HepG2 (cell line): ENCODE measurements at regions not wholly inside any gene's neighbourhood (a gene's known extent, or its start where the extent isn't known, plus 50 kb on each side); places are given as distances from the start of the nearest gene placed in this dataset.

Experiments used
- ATAC-seq: fragments of 200-7000 bp; cut with Tn5 transposase; 3 replicates; pipeline ENCODE4 v1.9.1; 2020; ENCODE audit warnings: mild to moderate bottlenecking, moderate library complexity
- BruUV-seq: library from RNA; stranded (reverse); fragments of 400-500 nt; replicated peaks from 2 replicates; lab custom pipeline; 2021; lab: Mats Ljungman, UMichigan
- CTCF ChIA-PET: fragments of 300-600 bp; formaldehyde crosslinking; extraction: SDS; loops from one replicate; lab custom pipeline; 2021; ENCODE audit warnings: low total read pairs, inconsistent platforms, low intra/inter-chr PET ratio; lab: Yijun Ruan, JAX
- POLR2A ChIA-PET: fragments of 350-600 bp; sonication (Branson Sonifier 250); formaldehyde crosslinking; loops from one replicate; lab custom pipeline; 2020; ENCODE audit warnings: antibody characterized with exemption, inconsistent platforms; lab: Yijun Ruan, JAX
- DNase-seq: peaks from one replicate; pipeline ENCODE4 v3.0.0-alpha.2; 2015; ENCODE audit warnings: low spot score
- FAIRE-seq: peaks from 3 replicates; lab custom pipeline; 2011; peaks lifted over from hg19 to GRCh38; lab: Jason Lieb, UNC
- H2AFZ ChIP-seq: one replicate; pipeline ENCODE4 v1.6.1; 2011; ENCODE audit warnings: low read length, inconsistent platforms
- H3K27ac ChIP-seq: fragments of 300-600 bp; 3 replicates; pipeline ENCODE4 v1.8.0; 2011; ENCODE audit warnings: mixed run types, mild to moderate bottlenecking, mixed read lengths, low read length, inconsistent platforms; ENCODE audit not compliant: insufficient read depth; ENCODE audit errors: extremely low read length
- H3K27me3 ChIP-seq, 2 experiments: fragments of 200-600 bp in 1 of 2; 2 replicates in 1 of 2; 3 replicates in 1 of 2; pipeline versions ENCODE4 v1.6.0 to v1.8.0; 2011; ENCODE audit warnings: low read length in 2 of 2, mild to moderate bottlenecking in 2 of 2, moderate library complexity in 2 of 2, inconsistent platforms in 1 of 2; ENCODE audit not compliant: insufficient read depth in 2 of 2, control insufficient read depth in 1 of 2
- H3K36me3 ChIP-seq, 2 experiments: fragments of 200-600 bp in 1 of 2; replicated peaks in 1 of 2; 2 replicates in 1 of 2; 3 replicates in 1 of 2; pipeline versions ENCODE4 v1.5.1 to v1.8.0; 2011; ENCODE audit warnings: low read length in 2 of 2, inconsistent platforms in 1 of 2; ENCODE audit not compliant: insufficient read depth in 2 of 2, control insufficient read depth in 1 of 2
- H3K4me1 ChIP-seq: 2 replicates; pipeline ENCODE4 v1.5.1; 2012; ENCODE audit warnings: low read length, inconsistent platforms; ENCODE audit not compliant: insufficient read depth
- H3K4me2 ChIP-seq: 2 replicates; pipeline ENCODE4 v1.6.0; 2011; ENCODE audit warnings: low read depth, low read length, inconsistent platforms
- H3K4me3 ChIP-seq, 3 experiments: fragments of 200-600 bp in 1 of 3; sonication (generic), shearing (Covaris generic) in 1 of 3; replicated peaks in 1 of 3; 2 replicates each; pipeline ENCODE4 v1.5.1; 2011 to 2016; ENCODE audit warnings: low read length in 3 of 3, inconsistent platforms in 2 of 3, low read depth in 2 of 3, mild to moderate bottlenecking in 2 of 3, control low read depth in 1 of 3, mixed read lengths in 1 of 3; ENCODE audit not compliant: insufficient read depth in 1 of 3
- H3K79me2 ChIP-seq: one replicate; pipeline ENCODE4 v1.6.1; 2011; ENCODE audit warnings: low read length, inconsistent platforms; ENCODE audit not compliant: insufficient read depth
- H3K9ac ChIP-seq: 2 replicates; pipeline ENCODE4 v1.6.0; 2011; ENCODE audit warnings: mild to moderate bottlenecking, low read depth, low read length, inconsistent platforms; ENCODE audit not compliant: insufficient read depth
- H3K9me3 ChIP-seq: 2 replicates; pipeline ENCODE4 v1.5.1; 2012; ENCODE audit warnings: mild to moderate bottlenecking, low read length
- H4K20me1 ChIP-seq: 2 replicates; pipeline ENCODE4 v1.6.0; 2011; ENCODE audit warnings: inconsistent platforms, mild to moderate bottlenecking, low read length, moderate library complexity; ENCODE audit not compliant: insufficient read depth
- FOXP1 ChIP-seq, 2 experiments: fragments of 450-650 bp in 1 of 2; IDR thresholded peaks; 2 replicates each; pipeline ENCODE4 v1.6.1; 2017 to 2018; ENCODE audit warnings: antibody characterized with exemption in 1 of 2
- PITX1 ChIP-seq: sonication (generic); formaldehyde crosslinking; IDR thresholded peaks from 2 replicates; pipeline ENCODE4 v1.5.1; 2020; ENCODE audit warnings: mild to moderate bottlenecking, missing genetic modification reagents
- SRSF1 ChIP-seq: fragments of 200-400 bp; formaldehyde crosslinking; optimal IDR thresholded peaks from 2 replicates; pipeline ENCODE3; 2017; ENCODE audit warnings: mild to moderate bottlenecking, low read depth, low read length, moderate library complexity
- ZNF407 ChIP-seq: sonication (generic); formaldehyde crosslinking; IDR thresholded peaks from one replicate; pipeline ENCODE4 v1.5.1; 2020; ENCODE audit warnings: mild to moderate bottlenecking, missing genetic modification reagents; ENCODE audit errors: not compliant biosample characterization
- ZNF784 ChIP-seq: sonication (generic); formaldehyde crosslinking; IDR thresholded peaks from 2 replicates; pipeline ENCODE4 v1.5.1; 2020; ENCODE audit warnings: missing genetic modification reagents, mild to moderate bottlenecking, borderline replicate concordance
- in situ Hi-C: cut with HindIII; loops from 2 replicates; pipeline ENCODE4 v1.10.0; 2017; ENCODE audit warnings: low pct_unique_long_range_greater_than_20kb; ENCODE audit not compliant: extremely low pct_ligation_motif_present
- intact Hi-C: fragments of 100-400 bp; cut with micrococcal nuclease; formaldehyde crosslinking; loops from one replicate; pipeline ENCODE4 v1.10.0; 2022; ENCODE audit not compliant: unreplicated experiment

- TF ChIP-seq ZNF407, result no peak
- no peak for TF ChIP-seq SRSF1
These were observed 810.9 kb downstream of the LTN1 start (continued) for GRCh38 chr21:28181730-28182129.

GRCh38 chr21:28179136-28179535, 813.5 kb downstream of the LTN1 start:
- intact Hi-C loops, result no loop called here
- FAIRE-seq, result no peak

More at GRCh38 chr21:28179136-28179535, 813.5 kb downstream of the LTN1 start:
- TF ChIP-seq PITX1 (CRISPR knock-in tag) (no peak), ZNF784 (no peak), FOXP1 (IDR thresholded peaks at IDR 0.05) (no peak), FOXP1 (CRISPR knock-in tag; IDR thresholded peaks at IDR 0.05) (no peak)
- Histone ChIP-seq H3K27ac (no peak overlapping the region), H3K27me3 (no peaks in the 10 kb centered on the region), H3K9ac (no peak overlapping the region), H3K79me2 (no peaks in the 10 kb centered on the region), H4K20me1 (no peaks in the 10 kb centered on the region), H3K9me3 (peaks cover 87% of the 10 kb centered on the region), H2AFZ (no peak overlapping the region), H3K4me3 (no peak overlapping the region), H3K4me2 (no peak overlapping the region), H3K4me1 (no peaks in the 10 kb centered on the region), H3K36me3 (no peaks in the 10 kb centered on the region)
- no TSS peak for BruUV-seq
- POLR2A ChIA-PET, result no interaction called here
- ATAC-seq (no peak), DNase-seq (no peak)
- CTCF ChIA-PET, result no interaction called here
- in situ Hi-C loops, result no loop called here
